ENCODE measurements at regions not wholly inside any gene's neighbourhood (a gene's known extent, or its start where the extent isn't known, plus 50 kb on each side); places are given as distances from the start of the nearest gene placed in this dataset.

GRCh38 chr6:118403036-118403435, 145.1 kb upstream of the PLN start:
- no peaks in the 10 kb centered on the region for H3K4me1 ChIP-seq (ENCODE audit: control insufficient read depth, insufficient read depth, low read length)
- no peak overlapping the region for H3K4me3 ChIP-seq (ENCODE audit: low read depth, low read length)
- no peak overlapping the region for H3K27ac ChIP-seq (ENCODE audit: extremely low read depth, low read depth, low read length)
- no peaks in the 10 kb centered on the region for H3K9me3 ChIP-seq (ENCODE audit: control insufficient read depth, insufficient read depth, low read depth, low read length)
- H3K36me3 ChIP-seq (ENCODE audit: control insufficient read depth in 2 of 2, insufficient read depth in 1 of 2, low read length in 2 of 2): no peaks in the 10 kb centered on the region
- TF ChIP-seq MEIS1 (CRISPR knock-in tag; IDR thresholded peaks at IDR 0.05; ENCODE audit: borderline replicate concordance): no peak
- no peak for TF ChIP-seq CTCF (tag by site-specific recombination; IDR thresholded peaks at IDR 0.05)
- no peak for TF ChIP-seq ZFHX2 (tag by site-specific recombination; conservative IDR thresholded peaks at IDR 0.05)
- no peak for TF ChIP-seq ZNF366 (tag by site-specific recombination; conservative IDR thresholded peaks at IDR 0.05)
- no peak for TF ChIP-seq ZBTB17 (tag by site-specific recombination; IDR thresholded peaks at IDR 0.05)
- TF ChIP-seq YY1 (tag by site-specific recombination; IDR thresholded peaks at IDR 0.05): no peak
- no peak for TF ChIP-seq ZNF558 (tag by site-specific recombination; IDR thresholded peaks at IDR 0.05)
- TF ChIP-seq ZNF350 (tag by site-specific recombination; IDR thresholded peaks at IDR 0.05): no peak
- TF ChIP-seq WT1 (tag by site-specific recombination; IDR thresholded peaks at IDR 0.05): no peak
- CTCF ChIA-PET: no interaction called here
- POLR2A ChIA-PET: no interaction called here

GRCh38 chr6:118408863-118409262, 139.2 kb upstream of the PLN start:
- Histone ChIP-seq H3K4me3 (ENCODE audit: low read depth, low read length) (no peak overlapping the region), H3K4me1 (ENCODE audit: control insufficient read depth, insufficient read depth, low read length) (no peaks in the 10 kb centered on the region), H3K36me3 (ENCODE audit: control insufficient read depth in 2 of 2, insufficient read depth in 1 of 2, low read length in 2 of 2) (no peaks in the 10 kb centered on the region), H3K9me3 (ENCODE audit: control insufficient read depth, insufficient read depth, low read depth, low read length) (no peaks in the 10 kb centered on the region), H3K27ac (ENCODE audit: extremely low read depth, low read depth, low read length) (no peak overlapping the region)
- POLR2A ChIA-PET: no interaction called here
- CTCF ChIA-PET: interaction anchor here (0.6 kb wide), 1 partner anchor 612 kb away, joined by 4 read pairs; no protein-coding TSS in a partner anchor
- no peak for TF ChIP-seq ZNF660 (tag by site-specific recombination; IDR thresholded peaks at IDR 0.05)
- TF ChIP-seq, protein P1, sequence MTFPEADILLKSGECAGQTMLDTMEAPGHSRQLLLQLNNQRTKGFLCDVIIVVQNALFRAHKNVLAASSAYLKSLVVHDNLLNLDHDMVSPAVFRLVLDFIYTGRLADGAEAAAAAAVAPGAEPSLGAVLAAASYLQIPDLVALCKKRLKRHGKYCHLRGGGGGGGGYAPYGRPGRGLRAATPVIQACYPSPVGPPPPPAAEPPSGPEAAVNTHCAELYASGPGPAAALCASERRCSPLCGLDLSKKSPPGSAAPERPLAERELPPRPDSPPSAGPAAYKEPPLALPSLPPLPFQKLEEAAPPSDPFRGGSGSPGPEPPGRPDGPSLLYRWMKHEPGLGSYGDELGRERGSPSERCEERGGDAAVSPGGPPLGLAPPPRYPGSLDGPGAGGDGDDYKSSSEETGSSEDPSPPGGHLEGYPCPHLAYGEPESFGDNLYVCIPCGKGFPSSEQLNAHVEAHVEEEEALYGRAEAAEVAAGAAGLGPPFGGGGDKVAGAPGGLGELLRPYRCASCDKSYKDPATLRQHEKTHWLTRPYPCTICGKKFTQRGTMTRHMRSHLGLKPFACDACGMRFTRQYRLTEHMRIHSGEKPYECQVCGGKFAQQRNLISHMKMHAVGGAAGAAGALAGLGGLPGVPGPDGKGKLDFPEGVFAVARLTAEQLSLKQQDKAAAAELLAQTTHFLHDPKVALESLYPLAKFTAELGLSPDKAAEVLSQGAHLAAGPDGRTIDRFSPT (tag by site-specific recombination; IDR thresholded peaks at IDR 0.05): no peak
- TF ChIP-seq ZNF311 (tag by site-specific recombination; IDR thresholded peaks at IDR 0.05; ENCODE audit: borderline replicate concordance): no peak
- TF ChIP-seq ZNF175 (tag by site-specific recombination; IDR thresholded peaks at IDR 0.05): no peak
- TF ChIP-seq SCRT2 (tag by site-specific recombination; IDR thresholded peaks at IDR 0.05): no peak
- TF ChIP-seq, protein P2, sequence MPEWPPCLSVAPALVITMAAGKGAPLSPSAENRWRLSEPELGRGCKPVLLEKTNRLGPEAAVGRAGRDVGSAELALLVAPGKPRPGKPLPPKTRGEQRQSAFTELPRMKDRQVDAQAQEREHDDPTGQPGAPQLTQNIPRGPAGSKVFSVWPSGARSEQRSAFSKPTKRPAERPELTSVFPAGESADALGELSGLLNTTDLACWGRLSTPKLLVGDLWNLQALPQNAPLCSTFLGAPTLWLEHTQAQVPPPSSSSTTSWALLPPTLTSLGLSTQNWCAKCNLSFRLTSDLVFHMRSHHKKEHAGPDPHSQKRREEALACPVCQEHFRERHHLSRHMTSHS (tag by site-specific recombination; IDR thresholded peaks at IDR 0.05): no peak

DNA sequence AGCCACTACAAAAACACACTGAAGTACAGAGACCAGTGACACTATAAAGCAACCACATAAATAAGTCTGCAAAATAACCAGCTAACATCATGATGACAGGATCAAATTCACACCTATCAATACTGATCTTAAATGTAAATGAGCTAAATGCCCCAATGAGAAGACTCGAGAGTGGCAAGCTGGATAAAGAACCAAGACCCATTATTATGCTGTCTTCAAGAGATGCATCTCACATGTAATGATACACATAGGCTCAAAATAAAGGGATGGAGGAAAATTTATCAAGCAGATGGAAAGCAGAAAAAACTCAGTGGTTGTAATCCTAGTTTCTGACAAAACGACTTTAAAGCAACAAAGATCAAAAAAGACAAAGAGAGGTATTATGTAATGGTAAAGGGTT, 138.1 kb upstream of the PLN start:
- H3K9me3 ChIP-seq (ENCODE audit: control insufficient read depth, insufficient read depth, low read depth, low read length): no peaks in the 10 kb centered on the region

More for the DNA sequence above, 138.1 kb upstream of the PLN start:
- POLR2A ChIA-PET: no interaction called here
- no peaks in the 10 kb centered on the region for H3K36me3 ChIP-seq (ENCODE audit: control insufficient read depth in 2 of 2, insufficient read depth in 1 of 2, low read length in 2 of 2)
- no peaks in the 10 kb centered on the region for H3K4me1 ChIP-seq (ENCODE audit: control insufficient read depth, insufficient read depth, low read length)
- TF ChIP-seq ZNF529 (tag by site-specific recombination; IDR thresholded peaks at IDR 0.05; ENCODE audit: insufficient replicate concordance) (peak; percentile 79), ZFP41 (tag by site-specific recombination; IDR thresholded peaks at IDR 0.05; ENCODE audit: borderline replicate concordance) (no peak), SP3 (tag by site-specific recombination; IDR thresholded peaks at IDR 0.05) (no peak), SETDB1 (IDR thresholded peaks at IDR 0.05; ENCODE audit: insufficient read length, low read length) (peak; percentile 62), ZNF211 (tag by site-specific recombination; IDR thresholded peaks at IDR 0.05; ENCODE audit: low read depth) (no peak)
- no peak overlapping the region for H3K4me3 ChIP-seq (ENCODE audit: low read depth, low read length)
- no peak overlapping the region for H3K27ac ChIP-seq (ENCODE audit: extremely low read depth, low read depth, low read length)
- CTCF ChIA-PET: interaction anchor here (0.7 kb wide), 1 partner anchor 41 kb away, joined by 3 read pairs; no protein-coding TSS in a partner anchor

Measured in HEK293 (cell line).